HG03439 (cell line): ENCODE measurements at regions not wholly inside any gene's neighbourhood (a gene's known extent, or its start where the extent isn't known, plus 50 kb on each side); places are given as distances from the start of the nearest gene placed in this dataset.

Source experiments
- ATAC-seq: cut with Tn5 transposase; IDR thresholded peaks from one replicate; pipeline ENCODE4 v1.9.1; 2021; ENCODE audit warnings: mild to moderate bottlenecking, moderate library complexity; ENCODE audit not compliant: unreplicated experiment

GRCh38 chr20:24147479-24147878, 158.9 kb upstream of the GGTLC1 start:
- no peak for ATAC-seq

- ATAC-seq: no peak
Observed at GRCh38 chr20:24146231-24146634, 157.7 kb upstream of the GGTLC1 start.

- no peak for ATAC-seq
Observed at GRCh38 chr20:24144371-24144770, 155.8 kb upstream of the GGTLC1 start.

GRCh38 chr20:24141111-24141510, 152.5 kb upstream of the GGTLC1 start:
- no peak for ATAC-seq

- no peak for ATAC-seq
Observed at GRCh38 chr20:24139846-24140245, 151.3 kb upstream of the GGTLC1 start.

- no peak for ATAC-seq
Observed at GRCh38 chr20:24138951-24139350, 150.4 kb upstream of the GGTLC1 start.

GRCh38 chr20:24138196-24138857, 149.7 kb upstream of the GGTLC1 start:
- no peak for ATAC-seq

GRCh38 chr20:24136659-24137246, 148.2 kb upstream of the GGTLC1 start:
- no peak for ATAC-seq

- no peak for ATAC-seq
Observed at GRCh38 chr20:24135781-24136180, 147.2 kb upstream of the GGTLC1 start.

GRCh38 chr20:24134930-24135329, 146.4 kb upstream of the GGTLC1 start:
- ATAC-seq: no peak

- ATAC-seq: no peak
Observed at GRCh38 chr20:24134284-24134683, 145.7 kb upstream of the GGTLC1 start.

- ATAC-seq: no peak
Observed at GRCh38 chr20:24132246-24132645, 143.7 kb upstream of the GGTLC1 start.

- ATAC-seq: no peak
Observed at GRCh38 chr20:24131684-24132083, 143.1 kb upstream of the GGTLC1 start.

- ATAC-seq: no peak
Observed at GRCh38 chr20:24131281-24131680, 142.7 kb upstream of the GGTLC1 start.

- no peak for ATAC-seq
Observed at GRCh38 chr20:24129641-24130040, 141.1 kb upstream of the GGTLC1 start.

GRCh38 chr20:24124951-24125650, 136.5 kb upstream of the GGTLC1 start:
- no peak for ATAC-seq

- no peak for ATAC-seq
Observed at GRCh38 chr20:24124003-24124402, 135.4 kb upstream of the GGTLC1 start.

- ATAC-seq: no peak
Observed at GRCh38 chr20:24118441-24119175, 130.0 kb upstream of the GGTLC1 start.

GRCh38 chr20:24118034-24118433, 129.5 kb upstream of the GGTLC1 start:
- no peak for ATAC-seq

- no peak for ATAC-seq
Observed at GRCh38 chr20:24117383-24117782, 128.8 kb upstream of the GGTLC1 start.

- ATAC-seq: no peak
Observed at GRCh38 chr20:24116611-24117010, 128.0 kb upstream of the GGTLC1 start.

GRCh38 chr20:24112360-24112759, 123.8 kb upstream of the GGTLC1 start:
- ATAC-seq: no peak
